GM21786 (cell line): ENCODE measurements at regions not wholly inside any gene's neighbourhood (a gene's known extent, or its start where the extent isn't known, plus 50 kb on each side); places are given as distances from the start of the nearest gene placed in this dataset.
"Not testable (repeated sequence)": the region's sequence is repeated elsewhere in the genome, so short reads cannot be mapped to it uniquely, and the experiment has no call there.

Experiments
- ATAC-seq: cut with Tn5 transposase; IDR thresholded peaks from one replicate; pipeline ENCODE4 v1.9.1; 2021; ENCODE audit not compliant: unreplicated experiment

DNA sequence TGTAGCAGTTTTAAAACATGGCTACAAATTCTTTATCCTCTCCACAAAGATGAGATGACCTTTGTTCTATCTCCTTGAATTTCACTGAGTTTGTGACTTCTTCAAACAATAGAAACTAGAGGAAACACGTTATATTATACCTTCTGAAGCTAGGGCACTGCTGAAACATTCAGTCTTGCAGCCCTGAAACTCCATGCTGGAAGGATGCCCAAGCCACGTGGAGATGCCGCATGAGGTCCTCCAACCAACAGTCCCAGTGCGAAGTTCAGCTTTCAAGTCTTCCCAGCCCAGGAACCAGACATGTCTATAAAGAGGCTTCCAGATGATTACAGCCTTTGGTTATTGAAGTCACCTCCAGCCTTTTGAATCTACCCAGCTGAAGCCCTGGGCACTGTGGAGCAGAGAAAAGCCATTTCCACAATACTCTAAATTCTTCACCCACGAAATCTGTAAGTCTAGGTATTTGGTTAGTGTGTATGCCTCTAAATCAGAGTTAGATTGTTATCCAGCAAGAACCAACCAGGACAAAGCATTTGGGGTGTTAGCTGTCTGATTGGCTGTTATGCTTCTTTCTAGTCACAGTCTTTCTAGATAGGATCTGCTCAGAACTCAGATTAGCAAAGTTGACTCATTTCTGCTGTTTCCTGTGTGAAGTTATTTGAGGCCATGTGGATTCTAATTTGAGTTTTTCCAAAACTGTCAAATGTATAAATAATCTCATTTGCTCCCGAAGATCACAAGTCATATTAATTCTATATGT lies 186.5 kb upstream of the TMEM72 start:
- peak; percentile 45 for ATAC-seq

DNA sequence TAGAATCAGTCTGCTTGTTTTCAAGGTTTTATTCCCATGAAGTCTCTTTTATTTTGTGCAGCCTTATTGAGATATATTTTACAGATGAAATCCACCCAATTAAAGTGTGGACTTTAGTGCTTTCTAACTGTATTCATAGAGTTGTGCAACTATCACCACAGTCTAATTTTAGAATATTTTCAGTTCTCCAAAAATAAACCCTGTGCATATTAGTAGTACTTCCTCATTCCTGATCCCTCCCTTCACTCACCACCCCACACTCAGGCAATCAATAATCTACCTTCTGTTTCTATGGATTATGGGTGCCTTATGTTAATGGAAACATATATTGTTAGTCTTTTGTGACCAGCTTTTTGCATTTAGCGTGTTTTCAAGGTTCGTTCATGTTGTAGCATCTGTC lies 185.7 kb upstream of the TMEM72 start:
- peak; percentile 81 for ATAC-seq

DNA sequence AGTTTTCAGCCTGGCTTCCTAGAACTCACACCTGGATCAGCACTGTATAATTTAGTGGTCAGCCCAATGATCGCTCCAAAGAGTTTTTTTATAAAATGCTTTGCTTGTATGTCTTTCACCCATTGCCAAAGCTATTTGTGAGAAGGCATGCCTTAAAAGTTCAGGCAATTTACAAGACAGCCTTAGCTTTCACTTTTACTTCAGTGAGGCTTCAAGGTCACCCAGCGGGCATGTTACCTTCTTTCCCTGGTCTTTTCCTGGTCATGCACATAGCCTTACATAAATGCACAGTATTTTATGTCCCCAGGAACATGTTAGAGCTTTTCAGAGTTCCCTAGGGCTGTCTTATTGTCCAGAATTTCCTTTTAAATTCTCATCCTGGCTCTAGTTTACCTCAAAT lies 179.9 kb upstream of the TMEM72 start:
- ATAC-seq, result no peak

DNA sequence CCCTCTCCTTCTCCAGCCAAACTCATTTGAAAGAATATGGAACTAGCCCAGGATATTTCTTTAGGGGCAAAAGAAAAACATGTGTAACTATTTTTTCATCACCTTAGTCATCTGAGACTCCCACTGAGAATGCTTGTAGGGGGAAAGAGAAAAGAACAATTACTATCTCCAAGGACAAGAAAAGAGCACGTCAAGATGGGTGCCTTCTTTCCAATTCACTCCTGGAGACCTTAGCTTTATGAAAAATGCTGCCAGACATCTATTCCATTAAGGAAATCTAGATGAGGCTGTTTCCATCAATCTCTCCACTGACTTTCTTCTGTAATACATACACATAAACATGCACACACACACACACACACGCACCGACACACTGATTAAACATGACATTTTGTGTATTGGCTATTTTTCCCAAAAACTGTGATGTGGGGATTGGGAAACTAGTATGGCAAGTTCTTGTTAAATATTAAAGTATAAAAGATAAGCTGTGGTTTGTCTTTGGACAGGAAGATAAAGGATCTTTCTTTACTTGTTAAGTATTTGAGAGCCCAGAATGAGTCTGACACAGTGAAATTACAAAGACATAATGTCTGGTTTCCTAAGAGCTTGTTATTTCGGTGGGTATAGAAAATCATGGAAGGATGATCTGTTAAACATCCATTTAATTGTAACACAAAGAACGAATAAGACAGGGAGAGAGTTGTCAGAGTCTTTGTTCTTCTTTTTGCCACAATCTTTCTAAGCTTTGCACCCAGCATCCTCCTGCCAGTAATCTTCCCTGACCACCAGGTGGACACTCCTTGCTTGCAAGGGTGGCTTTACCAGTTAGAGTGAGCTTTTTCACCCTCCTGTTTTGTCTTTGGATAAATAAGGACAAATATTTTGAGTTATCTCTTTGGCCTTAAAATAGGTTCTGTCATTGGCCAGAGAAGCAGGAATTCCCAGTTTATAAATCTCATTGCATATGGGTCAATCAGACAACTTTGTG lies 177.3 kb upstream of the TMEM72 start:
- no peak for ATAC-seq

DNA sequence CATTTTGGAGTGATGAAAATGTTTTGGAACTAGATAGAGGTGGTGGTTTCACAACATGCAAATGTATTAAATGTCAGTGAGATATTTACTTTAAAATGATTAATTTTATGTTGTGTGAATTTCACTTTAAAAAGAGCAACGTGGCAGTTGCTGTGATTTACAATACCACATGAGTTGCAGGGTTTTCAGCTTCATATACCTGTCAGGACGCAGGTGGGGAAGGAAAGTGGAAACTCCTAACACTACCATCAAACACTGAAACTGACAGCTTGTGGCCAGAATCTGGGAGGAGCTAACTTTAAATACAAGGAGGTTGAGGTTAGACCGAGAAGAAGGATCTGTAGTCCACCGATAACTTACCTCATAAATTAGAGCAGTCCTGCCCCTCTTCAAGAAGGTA lies 168.9 kb upstream of the TMEM72 start:
- ATAC-seq, result no peak

DNA sequence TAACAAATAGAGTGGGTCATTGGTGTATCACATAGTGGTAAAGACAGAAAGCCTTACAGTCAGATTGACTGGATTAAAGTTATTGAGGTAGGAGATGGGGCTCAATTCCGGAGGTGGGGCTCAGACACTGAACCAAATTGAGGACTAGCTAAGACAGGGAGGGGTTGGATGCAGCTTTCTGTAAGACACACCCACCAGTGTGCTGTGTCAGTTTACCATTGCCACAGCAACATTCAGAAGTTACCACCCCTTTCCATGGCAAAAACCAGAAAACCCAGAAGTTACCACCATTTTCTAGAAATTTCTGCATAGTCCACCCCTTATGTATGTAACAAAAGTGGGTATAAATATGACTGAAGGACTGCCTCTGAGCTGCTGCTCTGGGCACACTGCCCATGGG lies 167.6 kb upstream of the TMEM72 start:
- no peak for ATAC-seq

DNA sequence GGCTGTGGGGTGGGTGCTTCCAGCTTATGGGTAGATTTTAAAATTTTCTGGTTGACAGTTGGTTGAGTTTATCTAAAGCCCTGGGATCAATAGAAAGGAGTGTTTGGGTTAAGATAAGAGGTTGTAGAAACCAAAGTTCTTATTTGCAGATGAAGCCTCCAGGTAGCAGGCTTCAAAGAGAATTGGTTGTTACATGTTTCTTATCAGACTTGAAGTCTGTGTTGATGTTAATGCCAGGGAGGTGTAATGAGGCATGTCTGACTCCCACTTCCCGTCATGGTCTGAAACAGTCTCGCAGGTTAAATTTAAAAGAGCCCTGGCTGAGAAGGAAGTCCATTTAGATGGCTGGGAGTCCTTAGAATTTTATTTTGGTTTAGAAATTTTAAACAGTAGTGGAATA lies 165.2 kb upstream of the TMEM72 start:
- ATAC-seq, result no peak

DNA sequence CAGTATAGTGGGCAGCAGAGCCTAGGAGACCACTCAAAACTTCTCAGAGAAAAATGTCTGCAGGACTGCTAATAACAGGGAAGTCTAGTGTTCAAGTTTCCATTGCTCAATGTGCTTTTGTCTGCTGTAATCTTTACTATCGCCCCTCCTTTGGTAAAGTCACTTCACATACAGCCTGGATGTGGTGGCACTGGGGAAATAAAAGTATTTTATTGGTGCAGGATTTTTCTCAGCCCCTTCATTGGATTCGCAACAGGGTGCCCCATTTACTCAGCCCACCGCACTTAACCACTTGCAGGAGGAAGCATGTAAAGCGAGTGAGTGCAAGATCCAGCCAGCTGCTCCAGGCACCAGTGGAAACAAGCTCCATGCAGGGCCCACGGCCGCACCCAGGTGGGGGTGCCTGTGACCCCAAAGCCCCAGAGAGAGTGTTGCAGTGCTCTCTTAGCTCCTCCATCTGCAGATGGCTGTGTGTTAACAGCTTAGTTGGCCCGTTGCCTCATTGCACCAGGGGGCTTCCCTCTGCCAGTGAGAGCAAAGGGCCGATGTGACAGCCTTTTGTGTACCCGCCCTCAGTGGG lies 163.5 kb upstream of the TMEM72 start:
- no peak for ATAC-seq

DNA sequence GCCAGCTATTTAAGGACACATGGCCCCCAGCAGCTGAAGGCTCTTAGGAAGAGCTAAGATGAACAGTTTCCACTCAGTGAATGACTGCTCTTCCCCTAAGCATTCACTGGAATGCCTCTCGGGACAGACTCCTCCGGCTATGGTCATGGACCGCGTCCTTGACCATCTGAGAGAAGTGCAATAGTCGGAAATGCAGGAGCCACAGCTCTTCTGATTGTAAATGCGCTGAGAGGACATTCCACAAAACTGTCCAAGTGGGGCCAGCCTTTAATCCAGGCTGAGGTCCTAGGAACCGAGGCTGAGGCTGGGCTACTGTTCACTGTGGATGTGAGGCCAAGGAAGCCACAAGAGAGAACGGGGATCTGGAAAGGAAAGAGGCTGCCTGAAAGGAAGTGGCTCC lies 162.0 kb upstream of the TMEM72 start:
- no peak for ATAC-seq

DNA sequence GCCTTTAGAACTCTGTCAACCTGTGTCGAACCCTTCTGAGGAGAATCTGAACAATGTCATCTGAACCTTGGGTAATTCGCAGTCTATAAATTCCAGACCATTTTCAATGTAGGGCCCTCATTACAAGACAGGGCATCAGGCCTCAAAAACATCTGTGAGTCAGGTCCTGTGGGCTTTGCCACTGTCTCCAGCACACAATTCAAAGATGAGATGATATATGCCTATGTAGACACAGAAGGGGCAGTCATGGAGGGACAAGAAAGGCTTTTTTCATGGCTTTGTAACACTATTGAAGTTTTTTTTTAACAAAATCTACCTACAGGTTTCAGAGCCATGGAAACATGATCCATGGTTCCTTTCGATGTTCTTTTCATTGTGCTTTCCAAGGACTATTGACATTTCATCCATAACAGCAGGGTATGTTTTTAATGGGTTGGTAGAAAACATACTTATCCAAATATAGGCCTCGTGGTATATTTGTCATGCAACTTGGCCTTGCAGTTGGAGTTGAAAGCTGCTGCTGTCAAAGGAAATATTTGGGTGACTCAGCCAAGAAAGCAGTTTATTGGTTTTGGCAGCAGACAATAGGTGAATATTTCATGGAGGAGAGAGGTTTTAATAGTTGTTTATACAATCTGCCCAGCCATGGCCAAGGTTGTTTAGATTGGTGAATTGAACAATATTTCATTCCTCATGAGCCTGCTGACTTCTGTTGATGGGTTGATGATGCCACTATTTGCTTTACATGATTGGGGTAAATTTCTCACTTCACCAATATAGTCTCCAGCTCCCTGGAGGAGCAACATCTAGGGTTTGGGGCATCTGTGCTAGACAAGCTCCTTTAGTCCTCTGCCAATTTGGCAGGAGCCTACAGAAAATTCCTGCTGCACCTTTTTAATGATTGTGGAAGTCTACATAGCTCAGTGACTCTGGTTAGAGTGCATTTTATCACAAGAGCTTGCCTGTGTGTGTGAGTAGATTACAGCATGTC lies 158.4 kb upstream of the TMEM72 start:
- ATAC-seq, result no peak

DNA sequence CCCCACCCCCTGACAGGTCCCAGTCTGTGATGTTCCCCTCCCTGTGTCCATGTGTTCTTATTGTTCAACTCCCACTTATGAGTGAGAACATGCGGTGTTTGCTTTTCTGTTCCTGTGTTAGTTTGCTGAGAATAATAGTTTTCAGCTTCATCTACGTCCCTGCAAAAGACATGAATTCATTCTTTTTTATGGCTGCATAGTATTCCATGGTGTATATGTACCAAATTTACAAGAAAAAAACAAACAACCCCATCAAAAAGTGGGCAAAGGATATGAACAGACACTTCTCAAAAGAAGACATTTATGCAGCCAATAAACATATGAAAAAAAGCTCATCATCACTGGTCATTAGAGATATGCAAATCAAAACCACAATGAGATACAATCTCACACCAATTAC lies 156.8 kb upstream of the TMEM72 start:
- not testable (repeated sequence) for ATAC-seq

DNA sequence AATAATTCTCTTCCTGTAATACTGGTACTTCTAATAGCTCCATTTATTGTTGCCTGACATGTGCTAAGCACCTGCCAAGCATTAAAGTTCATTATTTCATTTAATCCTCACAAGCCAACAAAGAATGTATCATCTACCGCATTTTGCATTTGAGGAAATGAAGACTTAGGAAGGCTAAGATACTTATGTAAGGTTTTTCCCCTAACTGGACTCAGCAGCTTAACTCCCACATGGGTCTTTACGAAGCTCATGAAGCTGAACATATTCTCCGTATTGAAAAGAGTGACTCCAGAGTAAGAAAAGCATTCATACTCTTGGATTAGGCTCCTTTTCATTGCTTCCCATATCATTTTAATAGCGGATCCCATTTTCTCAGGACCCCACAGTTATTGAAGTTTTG lies 155.7 kb upstream of the TMEM72 start:
- ATAC-seq, result no peak

DNA sequence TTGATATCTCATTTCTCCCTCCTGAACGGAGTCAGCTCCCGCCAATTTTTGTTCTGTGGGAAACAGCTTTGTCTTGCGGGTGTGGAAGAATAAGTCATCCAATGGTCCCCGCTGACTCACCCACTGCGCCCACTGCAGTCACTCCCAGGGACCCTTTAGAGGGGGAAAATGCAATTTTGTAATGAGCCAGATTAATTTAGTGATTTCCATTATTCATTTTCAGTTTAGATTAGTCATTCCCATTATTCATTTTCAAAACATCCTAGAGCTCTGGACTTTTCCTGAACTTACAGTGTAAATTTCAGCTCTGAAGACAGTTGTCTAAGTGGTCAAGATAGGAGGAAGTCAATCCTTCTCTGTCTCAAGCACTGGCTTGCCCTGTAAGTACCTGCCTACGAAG lies 154.9 kb upstream of the TMEM72 start:
- no peak for ATAC-seq

DNA sequence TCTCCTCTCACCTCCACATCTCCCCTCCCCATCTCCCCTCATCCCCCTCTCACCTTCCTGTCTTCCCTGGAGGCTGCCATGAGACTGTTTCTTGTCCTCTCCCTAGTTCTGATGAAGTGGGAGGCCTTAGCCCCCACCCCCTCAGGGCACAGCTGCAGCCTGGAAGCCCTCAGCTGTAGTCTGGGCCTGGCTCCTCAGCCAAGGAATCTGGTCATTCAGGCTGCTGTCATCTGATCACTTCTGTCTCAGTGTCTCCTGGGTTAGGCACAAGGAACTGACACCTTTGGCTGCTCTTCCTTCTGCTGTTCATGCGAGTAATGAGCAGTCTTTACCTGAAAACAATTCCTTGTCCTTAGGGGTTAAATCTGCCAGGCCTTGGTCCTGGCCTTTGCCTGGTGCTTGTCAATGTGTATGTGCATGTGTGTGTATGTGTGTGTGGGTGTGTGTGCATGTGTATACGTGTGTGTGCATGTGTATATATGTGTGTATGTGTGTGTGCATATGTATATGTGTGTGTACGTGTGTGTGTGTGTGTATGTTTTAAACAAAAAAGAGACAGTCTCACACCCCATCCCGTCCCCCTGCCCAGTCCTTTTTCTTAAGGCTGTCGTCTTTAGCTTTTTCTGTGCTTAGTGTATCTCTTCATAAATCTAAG lies 153.5 kb upstream of the TMEM72 start:
- ATAC-seq, result no peak

DNA sequence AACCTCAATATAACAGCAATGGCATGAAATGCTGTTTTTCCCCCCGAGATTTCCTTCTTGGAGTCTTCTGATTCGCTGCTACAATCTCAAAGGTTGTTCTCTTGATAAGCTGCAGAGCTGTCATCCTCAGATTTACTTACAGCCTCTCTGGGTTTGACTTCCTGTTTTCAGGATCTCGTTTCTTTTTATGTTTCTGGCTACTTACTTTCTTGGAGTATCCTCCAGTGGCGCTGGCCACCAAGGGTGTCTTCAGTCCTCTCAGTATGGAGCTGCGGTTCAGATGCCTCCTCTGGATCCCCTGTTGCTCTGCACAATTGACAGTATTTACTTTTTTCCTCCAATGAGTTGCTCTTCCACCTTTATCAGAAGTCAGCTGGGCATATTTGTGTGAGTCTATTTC lies 152.0 kb upstream of the TMEM72 start:
- ATAC-seq, result no peak

DNA sequence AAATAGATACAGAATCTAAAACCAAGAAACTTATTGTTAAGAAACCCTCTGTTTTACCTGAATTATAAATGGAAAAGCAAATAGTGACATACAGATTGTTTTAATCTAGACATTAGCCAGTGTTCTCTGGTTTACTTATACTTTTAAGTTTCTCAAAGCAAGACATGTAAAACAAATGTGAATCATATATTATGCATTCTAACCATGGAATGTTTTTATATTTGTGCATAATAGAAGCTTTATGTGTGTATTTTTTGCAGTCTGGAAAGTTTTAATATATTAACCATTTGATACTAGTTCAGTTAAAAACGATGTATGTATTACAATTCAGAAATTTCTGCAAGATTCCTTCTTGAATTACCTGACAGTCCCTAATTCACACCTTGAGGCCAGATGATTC lies 150.6 kb upstream of the TMEM72 start:
- no peak for ATAC-seq

DNA sequence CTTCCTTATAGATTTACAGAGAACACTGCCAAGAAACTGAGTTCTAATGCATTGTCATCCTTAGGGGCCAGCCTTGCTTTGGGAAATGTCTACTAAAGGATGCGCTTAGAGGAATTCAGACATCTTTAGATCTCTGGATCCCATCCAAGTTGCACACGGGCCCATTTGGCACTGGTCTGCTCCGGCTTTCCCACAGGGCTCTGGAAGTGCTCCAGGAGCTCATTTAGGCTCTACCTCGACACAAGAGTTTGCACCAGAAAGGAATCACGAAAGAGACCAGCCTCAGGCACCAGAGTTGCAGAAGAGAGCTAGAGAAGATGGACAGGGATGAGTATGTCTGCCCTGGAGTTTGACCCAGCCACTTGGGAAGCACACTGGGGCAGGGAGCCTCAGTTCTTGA lies 150.1 kb upstream of the TMEM72 start:
- ATAC-seq, result no peak

DNA sequence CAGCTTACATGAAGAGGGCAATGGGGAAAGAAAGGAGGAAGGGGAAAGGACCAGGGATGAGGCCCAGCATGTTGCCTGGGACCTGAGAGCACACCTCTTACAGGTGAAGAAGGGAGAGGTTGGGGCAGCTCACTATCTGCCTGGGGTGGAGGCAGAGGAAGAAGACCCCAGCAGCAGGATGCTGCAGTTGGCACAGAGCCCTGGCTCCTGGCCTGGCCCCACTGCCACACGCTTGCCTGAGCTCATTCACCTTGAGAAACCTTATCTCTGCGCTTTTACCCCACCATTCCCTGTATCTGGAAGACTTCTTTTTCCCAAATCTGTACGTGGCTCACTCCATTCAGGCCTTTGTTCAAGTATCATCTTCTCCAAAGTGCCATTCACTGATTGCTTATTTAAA lies 147.8 kb upstream of the TMEM72 start:
- no peak for ATAC-seq

DNA sequence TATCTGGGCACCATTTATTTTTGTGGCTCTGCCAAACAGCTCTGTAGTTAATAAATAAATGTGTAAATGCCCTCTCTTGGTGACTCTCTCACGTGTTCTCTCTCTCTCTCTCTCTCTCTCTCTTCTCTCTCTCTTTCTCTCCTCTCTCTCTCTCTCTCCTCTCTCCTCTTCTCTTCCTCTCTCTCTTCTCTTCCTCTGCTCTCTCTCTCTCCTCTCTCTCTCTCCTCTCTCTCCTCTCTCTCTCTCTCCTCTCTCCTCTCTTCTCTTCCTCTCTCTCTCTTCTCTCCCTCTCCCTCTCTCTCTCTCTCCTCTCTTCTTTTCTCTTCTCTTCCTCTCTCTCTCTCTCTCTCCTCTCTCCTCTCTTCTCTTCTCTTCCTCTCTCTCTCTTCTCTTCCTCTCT lies 145.8 kb upstream of the TMEM72 start:
- ATAC-seq, result no peak

DNA sequence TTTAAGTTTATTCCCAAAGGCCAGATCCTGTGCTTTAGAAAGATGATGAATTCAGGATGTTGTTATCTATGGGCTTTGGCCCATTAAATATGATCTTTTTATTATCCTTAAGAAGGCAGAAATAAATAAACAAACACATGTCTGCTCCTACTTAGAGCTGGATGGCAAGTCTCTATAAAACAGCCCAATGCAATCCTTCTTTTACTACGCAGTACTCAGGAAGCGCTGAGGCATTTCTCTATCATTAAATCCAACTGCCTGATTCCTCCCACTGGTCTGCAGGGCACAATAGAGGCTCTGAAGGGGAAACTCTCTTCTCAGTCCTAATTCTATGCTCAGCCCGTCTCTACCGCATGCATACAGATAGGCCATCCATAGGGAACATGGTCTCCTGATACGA lies 144.5 kb upstream of the TMEM72 start:
- ATAC-seq, result no peak
